ENCODE measurements at regions not wholly inside any gene's neighbourhood (a gene's known extent, or its start where the extent isn't known, plus 50 kb on each side); places are given as distances from the start of the nearest gene placed in this dataset.

GRCh38 chr6:15786846-15787245 lies 124.0 kb upstream of the DTNBP1 start:
- no peak for TF ChIP-seq CEBPB (IDR thresholded peaks at IDR 0.05)
- no peak for TF ChIP-seq POLR2A (IDR thresholded peaks at IDR 0.05; ENCODE audit: low read length)
- TF ChIP-seq CTCF (IDR thresholded peaks at IDR 0.05), result no peak
- TF ChIP-seq RARB (CRISPR knock-in tag; IDR thresholded peaks at IDR 0.05), result no peak
- no peak for TF ChIP-seq HOXB5 (CRISPR knock-in tag; IDR thresholded peaks at IDR 0.05)
- no peak for TF ChIP-seq CBX2 (IDR thresholded peaks at IDR 0.05; ENCODE audit: borderline replicate concordance, low read depth)
- TF ChIP-seq SMC3 (IDR thresholded peaks at IDR 0.05), result no peak

Measured in A549 (cell line).